ENCODE measurements at regions not wholly inside any gene's neighbourhood (a gene's known extent, or its start where the extent isn't known, plus 50 kb on each side); places are given as distances from the start of the nearest gene placed in this dataset.

DNA sequence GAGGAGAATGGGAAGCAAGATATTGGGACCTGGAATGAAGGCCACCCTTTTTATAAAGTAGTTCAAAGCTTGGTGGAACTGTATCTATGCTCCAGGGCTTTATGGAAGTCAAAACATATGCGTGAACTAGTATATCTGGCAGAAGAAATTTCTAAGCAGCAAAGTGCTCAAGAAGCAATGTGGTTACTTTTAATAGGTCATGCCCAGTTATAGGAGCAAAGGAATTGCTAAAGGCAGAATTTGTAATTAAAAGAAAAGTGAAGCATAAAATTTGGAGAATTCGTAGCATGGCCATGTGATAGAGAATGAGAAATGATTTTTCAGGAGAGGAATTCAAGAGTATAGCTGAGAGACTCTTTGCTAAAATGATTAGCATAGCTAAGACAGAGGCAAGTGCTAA lies 1110.4 kb downstream of the XPNPEP1 start (continued):
- TF ChIP-seq, protein P1, sequence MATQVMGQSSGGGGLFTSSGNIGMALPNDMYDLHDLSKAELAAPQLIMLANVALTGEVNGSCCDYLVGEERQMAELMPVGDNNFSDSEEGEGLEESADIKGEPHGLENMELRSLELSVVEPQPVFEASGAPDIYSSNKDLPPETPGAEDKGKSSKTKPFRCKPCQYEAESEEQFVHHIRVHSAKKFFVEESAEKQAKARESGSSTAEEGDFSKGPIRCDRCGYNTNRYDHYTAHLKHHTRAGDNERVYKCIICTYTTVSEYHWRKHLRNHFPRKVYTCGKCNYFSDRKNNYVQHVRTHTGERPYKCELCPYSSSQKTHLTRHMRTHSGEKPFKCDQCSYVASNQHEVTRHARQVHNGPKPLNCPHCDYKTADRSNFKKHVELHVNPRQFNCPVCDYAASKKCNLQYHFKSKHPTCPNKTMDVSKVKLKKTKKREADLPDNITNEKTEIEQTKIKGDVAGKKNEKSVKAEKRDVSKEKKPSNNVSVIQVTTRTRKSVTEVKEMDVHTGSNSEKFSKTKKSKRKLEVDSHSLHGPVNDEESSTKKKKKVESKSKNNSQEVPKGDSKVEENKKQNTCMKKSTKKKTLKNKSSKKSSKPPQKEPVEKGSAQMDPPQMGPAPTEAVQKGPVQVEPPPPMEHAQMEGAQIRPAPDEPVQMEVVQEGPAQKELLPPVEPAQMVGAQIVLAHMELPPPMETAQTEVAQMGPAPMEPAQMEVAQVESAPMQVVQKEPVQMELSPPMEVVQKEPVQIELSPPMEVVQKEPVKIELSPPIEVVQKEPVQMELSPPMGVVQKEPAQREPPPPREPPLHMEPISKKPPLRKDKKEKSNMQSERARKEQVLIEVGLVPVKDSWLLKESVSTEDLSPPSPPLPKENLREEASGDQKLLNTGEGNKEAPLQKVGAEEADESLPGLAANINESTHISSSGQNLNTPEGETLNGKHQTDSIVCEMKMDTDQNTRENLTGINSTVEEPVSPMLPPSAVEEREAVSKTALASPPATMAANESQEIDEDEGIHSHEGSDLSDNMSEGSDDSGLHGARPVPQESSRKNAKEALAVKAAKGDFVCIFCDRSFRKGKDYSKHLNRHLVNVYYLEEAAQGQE (IDR thresholded peaks at IDR 0.05), result no peak
- TF ChIP-seq SP1 (IDR thresholded peaks at IDR 0.05) (no peak), EGR1 (IDR thresholded peaks at IDR 0.05; ENCODE audit: low read depth in 2 of 2) (no peak), NR2F2 (IDR thresholded peaks at IDR 0.05) (no peak), JUND (IDR thresholded peaks at IDR 0.05) (no peak), HNF4G (IDR thresholded peaks at IDR 0.05) (no peak), RXRA (IDR thresholded peaks at IDR 0.05) (no peak), RAD21 (IDR thresholded peaks at IDR 0.05) (no peak)
- TF ChIP-seq, protein P2, sequence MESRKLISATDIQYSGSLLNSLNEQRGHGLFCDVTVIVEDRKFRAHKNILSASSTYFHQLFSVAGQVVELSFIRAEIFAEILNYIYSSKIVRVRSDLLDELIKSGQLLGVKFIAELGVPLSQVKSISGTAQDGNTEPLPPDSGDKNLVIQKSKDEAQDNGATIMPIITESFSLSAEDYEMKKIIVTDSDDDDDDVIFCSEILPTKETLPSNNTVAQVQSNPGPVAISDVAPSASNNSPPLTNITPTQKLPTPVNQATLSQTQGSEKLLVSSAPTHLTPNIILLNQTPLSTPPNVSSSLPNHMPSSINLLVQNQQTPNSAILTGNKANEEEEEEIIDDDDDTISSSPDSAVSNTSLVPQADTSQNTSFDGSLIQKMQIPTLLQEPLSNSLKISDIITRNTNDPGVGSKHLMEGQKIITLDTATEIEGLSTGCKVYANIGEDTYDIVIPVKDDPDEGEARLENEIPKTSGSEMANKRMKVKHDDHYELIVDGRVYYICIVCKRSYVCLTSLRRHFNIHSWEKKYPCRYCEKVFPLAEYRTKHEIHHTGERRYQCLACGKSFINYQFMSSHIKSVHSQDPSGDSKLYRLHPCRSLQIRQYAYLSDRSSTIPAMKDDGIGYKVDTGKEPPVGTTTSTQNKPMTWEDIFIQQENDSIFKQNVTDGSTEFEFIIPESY (IDR thresholded peaks at IDR 0.05), result no peak
- TF ChIP-seq, protein P3, sequence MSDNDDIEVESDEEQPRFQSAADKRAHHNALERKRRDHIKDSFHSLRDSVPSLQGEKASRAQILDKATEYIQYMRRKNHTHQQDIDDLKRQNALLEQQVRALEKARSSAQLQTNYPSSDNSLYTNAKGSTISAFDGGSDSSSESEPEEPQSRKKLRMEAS (IDR thresholded peaks at IDR 0.05), result no peak

DNA sequence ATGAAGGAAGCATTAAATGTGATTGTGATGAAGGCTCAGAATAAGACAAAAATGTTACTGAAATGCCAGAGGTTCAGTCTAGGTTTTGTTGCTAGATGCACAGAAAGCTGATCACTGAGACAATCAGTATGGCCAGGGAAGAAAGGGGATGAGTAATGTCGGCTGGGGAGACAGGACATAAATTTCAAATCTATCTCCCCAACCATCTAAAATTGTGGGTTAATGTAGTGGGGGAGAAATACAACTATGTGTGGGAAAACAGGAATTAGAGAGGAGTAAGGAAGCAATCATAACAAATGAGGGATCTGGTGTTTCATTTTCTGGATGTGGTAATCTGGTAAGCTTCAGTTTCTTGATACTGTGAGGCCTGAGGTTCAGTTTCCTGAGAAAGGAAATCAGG lies 1111.0 kb downstream of the XPNPEP1 start:
- TF ChIP-seq EGR1 (IDR thresholded peaks at IDR 0.05; ENCODE audit: low read depth in 2 of 2) (no peak), HNF4A (conservative IDR thresholded peaks at IDR 0.05) (no peak), GABPA (IDR thresholded peaks at IDR 0.05 in 1 of 2, conservative IDR thresholded peaks at IDR 0.05 in 1 of 2) (no peak), NR2F2 (IDR thresholded peaks at IDR 0.05) (no peak), FOXA1 (IDR thresholded peaks at IDR 0.05) (no peak), JUND (IDR thresholded peaks at IDR 0.05) (no peak), TAF1 (conservative IDR thresholded peaks at IDR 0.05) (no peak), RXRA (IDR thresholded peaks at IDR 0.05) (no peak), RAD21 (IDR thresholded peaks at IDR 0.05) (no peak), FOXA2 (IDR thresholded peaks at IDR 0.05) (no peak), HNF4G (IDR thresholded peaks at IDR 0.05) (no peak)
- TF ChIP-seq, protein P2 (IDR thresholded peaks at IDR 0.05), result no peak
- TF ChIP-seq, protein P1 (IDR thresholded peaks at IDR 0.05), result no peak
- TF ChIP-seq, protein P4, sequence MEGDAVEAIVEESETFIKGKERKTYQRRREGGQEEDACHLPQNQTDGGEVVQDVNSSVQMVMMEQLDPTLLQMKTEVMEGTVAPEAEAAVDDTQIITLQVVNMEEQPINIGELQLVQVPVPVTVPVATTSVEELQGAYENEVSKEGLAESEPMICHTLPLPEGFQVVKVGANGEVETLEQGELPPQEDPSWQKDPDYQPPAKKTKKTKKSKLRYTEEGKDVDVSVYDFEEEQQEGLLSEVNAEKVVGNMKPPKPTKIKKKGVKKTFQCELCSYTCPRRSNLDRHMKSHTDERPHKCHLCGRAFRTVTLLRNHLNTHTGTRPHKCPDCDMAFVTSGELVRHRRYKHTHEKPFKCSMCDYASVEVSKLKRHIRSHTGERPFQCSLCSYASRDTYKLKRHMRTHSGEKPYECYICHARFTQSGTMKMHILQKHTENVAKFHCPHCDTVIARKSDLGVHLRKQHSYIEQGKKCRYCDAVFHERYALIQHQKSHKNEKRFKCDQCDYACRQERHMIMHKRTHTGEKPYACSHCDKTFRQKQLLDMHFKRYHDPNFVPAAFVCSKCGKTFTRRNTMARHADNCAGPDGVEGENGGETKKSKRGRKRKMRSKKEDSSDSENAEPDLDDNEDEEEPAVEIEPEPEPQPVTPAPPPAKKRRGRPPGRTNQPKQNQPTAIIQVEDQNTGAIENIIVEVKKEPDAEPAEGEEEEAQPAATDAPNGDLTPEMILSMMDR (IDR thresholded peaks at IDR 0.05; ENCODE audit: low read depth, low read length, missing input control), result no peak
- TF ChIP-seq, protein P3 (IDR thresholded peaks at IDR 0.05), result no peak
- H3K9me3 ChIP-seq (ENCODE audit: control insufficient read depth in 4 of 4, low read length in 3 of 4), result no peaks in the 10 kb centered on the region
- WGBS, result 71% methylated on average over 1 of the region's 1 CpG

More for the DNA sequence above, 1111.0 kb downstream of the XPNPEP1 start:
- Histone ChIP-seq H3K27ac (ENCODE audit: low read depth in 1 of 2, low read length in 2 of 2) (no peak overlapping the region), H3K4me1 (ENCODE audit: control insufficient read depth in 4 of 4, insufficient read depth in 4 of 4, low read length in 3 of 4) (peaks cover 0 to 5% (median 0%) of the 10 kb centered on the region in 4 donors), H3K9ac (ENCODE audit: low read depth in 1 of 2, low read length in 2 of 2) (no peak overlapping the region), H3K27me3 (ENCODE audit: control insufficient read depth in 4 of 4, insufficient read depth in 4 of 4, low read length in 3 of 4) (no peaks in the 10 kb centered on the region), H3K36me3 (ENCODE audit: control insufficient read depth in 4 of 4, insufficient read depth in 3 of 4, low read depth in 1 of 4, low read length in 3 of 4) (no peaks in the 10 kb centered on the region), H3K4me3 (ENCODE audit: low read depth in 1 of 3, low read length in 3 of 3) (no peak overlapping the region)
- DNase-seq (ENCODE audit: low spot score), result no peak

All from liver (tissue), 8 donors.